ENCODE measurements at regions not wholly inside any gene's neighbourhood (a gene's known extent, or its start where the extent isn't known, plus 50 kb on each side); places are given as distances from the start of the nearest gene placed in this dataset.

GRCh38 chr13:89883893-89884448, 1463.5 kb upstream of the MIR17HG start:
- Histone ChIP-seq H3K27ac (no peak overlapping the region), H3K4me1 (no peaks in the 10 kb centered on the region), H3K27me3 (no peaks in the 10 kb centered on the region), H3K4me3 (no peak overlapping the region), H3K36me3 (no peaks in the 10 kb centered on the region), H3K9me3 (no peaks in the 10 kb centered on the region)
- TF ChIP-seq POLR2AphosphoS5 (IDR thresholded peaks at IDR 0.05) (no peak), POLR2A (IDR thresholded peaks at IDR 0.05) (no peak), CTCF (IDR thresholded peaks at IDR 0.05) (no peak), EP300 (IDR thresholded peaks at IDR 0.05; ENCODE audit: low read depth) (no peak)
- DNase-seq: no peak
- in situ Hi-C loops (cut with MboI; ENCODE audit: low pct_ligation_motif_present in 1 of 4, low pct_unique_long_range_greater_than_20kb in 1 of 4, low sequenced_read_pairs in 3 of 4): no loop called here
- intact Hi-C loops (cut with DNase I; ENCODE audit: low total_unique reads): no loop called here
- 96% methylated on average over 35 of the region's 41 CpGs; no CpG with 5 or more reads in 1 of the 2 donors for WGBS, 2 donors (ENCODE audit: low coverage in 1 of 2)

- Histone ChIP-seq H3K27ac (no peak overlapping the region), H3K27me3 (no peaks in the 10 kb centered on the region), H3K4me1 (no peaks in the 10 kb centered on the region), H3K36me3 (no peaks in the 10 kb centered on the region), H3K9me3 (no peaks in the 10 kb centered on the region), H3K4me3 (no peak overlapping the region)
- DNase-seq: no peak
- TF ChIP-seq CTCF (IDR thresholded peaks at IDR 0.05): no peak
- no peak for TF ChIP-seq POLR2AphosphoS5 (IDR thresholded peaks at IDR 0.05)
- TF ChIP-seq POLR2A (IDR thresholded peaks at IDR 0.05): no peak
- TF ChIP-seq EP300 (IDR thresholded peaks at IDR 0.05; ENCODE audit: low read depth): no peak
- intact Hi-C loops (cut with DNase I; ENCODE audit: low total_unique reads): no loop called here
- in situ Hi-C loops (cut with MboI; ENCODE audit: low pct_ligation_motif_present in 1 of 4, low pct_unique_long_range_greater_than_20kb in 1 of 4, low sequenced_read_pairs in 3 of 4): no loop called here
These were observed 1456.7 kb upstream of the MIR17HG start for GRCh38 chr13:89890806-89891205.

GRCh38 chr13:89891416-89891815, 1456.1 kb upstream of the MIR17HG start:
- H3K36me3 ChIP-seq: no peaks in the 10 kb centered on the region
- no peaks in the 10 kb centered on the region for H3K9me3 ChIP-seq
- no peak overlapping the region for H3K27ac ChIP-seq
- in situ Hi-C loops (cut with MboI; ENCODE audit: low pct_ligation_motif_present in 1 of 4, low pct_unique_long_range_greater_than_20kb in 1 of 4, low sequenced_read_pairs in 3 of 4): no loop called here
- DNase-seq: no peak
- H3K27me3 ChIP-seq: no peaks in the 10 kb centered on the region
- no peak overlapping the region for H3K4me3 ChIP-seq
- WGBS, 2 donors (ENCODE audit: low coverage in 1 of 2): 46 to 75% methylated on average over 2 of the region's 2 CpGs
- TF ChIP-seq CTCF (IDR thresholded peaks at IDR 0.05) (no peak), POLR2A (IDR thresholded peaks at IDR 0.05) (no peak), POLR2AphosphoS5 (IDR thresholded peaks at IDR 0.05) (no peak), EP300 (IDR thresholded peaks at IDR 0.05; ENCODE audit: low read depth) (no peak)
- H3K4me1 ChIP-seq: no peaks in the 10 kb centered on the region
- intact Hi-C loops (cut with DNase I; ENCODE audit: low total_unique reads): no loop called here

GRCh38 chr13:89897681-89898080, 1449.8 kb upstream of the MIR17HG start:
- intact Hi-C loops (cut with DNase I; ENCODE audit: low total_unique reads): no loop called here
- in situ Hi-C loops (cut with MboI; ENCODE audit: low pct_ligation_motif_present in 1 of 4, low pct_unique_long_range_greater_than_20kb in 1 of 4, low sequenced_read_pairs in 3 of 4): no loop called here
- Histone ChIP-seq H3K27me3 (no peaks in the 10 kb centered on the region), H3K27ac (no peak overlapping the region), H3K4me1 (no peaks in the 10 kb centered on the region), H3K36me3 (no peaks in the 10 kb centered on the region), H3K4me3 (no peak overlapping the region), H3K9me3 (no peaks in the 10 kb centered on the region)
- 72 to 100% methylated on average over 1 of the region's 1 CpG for WGBS, 2 donors (ENCODE audit: low coverage in 1 of 2)
- no peak for DNase-seq
- TF ChIP-seq CTCF (IDR thresholded peaks at IDR 0.05): no peak
- TF ChIP-seq POLR2AphosphoS5 (IDR thresholded peaks at IDR 0.05): no peak
- TF ChIP-seq POLR2A (IDR thresholded peaks at IDR 0.05): no peak
- no peak for TF ChIP-seq EP300 (IDR thresholded peaks at IDR 0.05; ENCODE audit: low read depth)
